Stimulated activated CD4-positive, alpha-beta T cell treated with anti-CD3 and anti-CD28 coated beads, Interleukin-4, amount 100 ng/mL, for 4 hours (primary cell): ENCODE measurements at regions not wholly inside any gene's neighbourhood (a gene's known extent, or its start where the extent isn't known, plus 50 kb on each side); places are given as distances from the start of the nearest gene placed in this dataset.
"Not testable (repeated sequence)": the region's sequence is repeated elsewhere in the genome, so short reads cannot be mapped to it uniquely, and the experiment has no call there.

ENCODE experiments used
- DNase-seq, 2 experiments: peaks; one replicate each; pipeline ENCODE4 v3.0.0-alpha.2; 2020

- no peak for DNase-seq
Observed at GRCh38 chr9:29063031-29063430, 1489.8 kb upstream of the C9orf72 start.

- no peak for DNase-seq
Observed at GRCh38 chr9:29066141-29066640, 1492.9 kb upstream of the C9orf72 start.

GRCh38 chr9:29068461-29068860, 1495.2 kb upstream of the C9orf72 start:
- DNase-seq: no peak

- DNase-seq: no peak
Observed at GRCh38 chr9:29069376-29069775, 1496.1 kb upstream of the C9orf72 start.

- DNase-seq: no peak
Observed at GRCh38 chr9:29078063-29078666, 1504.9 kb upstream of the C9orf72 start.

- no peak for DNase-seq
Observed at GRCh38 chr9:29100762-29101161, 1527.5 kb upstream of the C9orf72 start.

- not testable (repeated sequence) for DNase-seq
Observed at GRCh38 chr9:29104166-29104565, 1530.9 kb upstream of the C9orf72 start.

- no peak for DNase-seq
Observed at GRCh38 chr9:29118555-29118954, 1545.3 kb upstream of the C9orf72 start.

- no peak for DNase-seq
Observed at GRCh38 chr9:29126783-29127182, 1553.5 kb upstream of the C9orf72 start.

GRCh38 chr9:29129763-29130162, 1556.5 kb upstream of the C9orf72 start:
- no peak for DNase-seq

- no peak for DNase-seq
Observed at GRCh38 chr9:29144476-29144875, 1571.2 kb upstream of the C9orf72 start.

- no peak for DNase-seq
Observed at GRCh38 chr9:29150606-29151005, 1577.3 kb upstream of the C9orf72 start.

GRCh38 chr9:29160763-29161353, 1587.6 kb upstream of the C9orf72 start:
- no peak for DNase-seq

- DNase-seq: no peak
Observed at GRCh38 chr9:29174136-29174535, 1600.9 kb upstream of the C9orf72 start.

GRCh38 chr9:29176231-29176630, 1603.0 kb upstream of the C9orf72 start:
- DNase-seq: no peak

GRCh38 chr9:29176786-29177185, 1603.5 kb upstream of the C9orf72 start:
- no peak for DNase-seq

- no peak for DNase-seq
Observed at GRCh38 chr9:29183971-29184370, 1610.7 kb upstream of the C9orf72 start.

GRCh38 chr9:29188771-29189170, 1615.5 kb upstream of the C9orf72 start:
- not testable (repeated sequence) for DNase-seq

GRCh38 chr9:29189221-29189620, 1615.9 kb upstream of the C9orf72 start:
- not testable (repeated sequence) for DNase-seq

GRCh38 chr9:29198861-29199260, 1625.6 kb upstream of the C9orf72 start:
- no peak for DNase-seq

GRCh38 chr9:29199975-29200374, 1626.7 kb upstream of the C9orf72 start:
- no peak for DNase-seq

GRCh38 chr9:29200650-29201049, 1627.4 kb upstream of the C9orf72 start:
- DNase-seq: no peak

- no peak for DNase-seq
Observed at GRCh38 chr9:29203244-29203930, 1630.1 kb upstream of the C9orf72 start.

GRCh38 chr9:29208670-29209069, 1635.4 kb upstream of the C9orf72 start:
- DNase-seq: no peak
